ENCODE measurements at regions not wholly inside any gene's neighbourhood (a gene's known extent, or its start where the extent isn't known, plus 50 kb on each side); places are given as distances from the start of the nearest gene placed in this dataset.

- DNase-seq (ENCODE audit: low spot score) (no peak), ATAC-seq (no peak)
- Histone ChIP-seq H3K79me2 (replicated peaks; ENCODE audit: insufficient read depth) (no peaks in the 10 kb centered on the region), H2AFZ (no peak overlapping the region), H3F3A (replicated peaks; ENCODE audit: low read depth) (no peaks in the 10 kb centered on the region), H3K4me1 (ENCODE audit: insufficient read depth) (no peaks in the 10 kb centered on the region), H3K4me2 (no peak overlapping the region), H3K9me2 (ENCODE audit: insufficient read depth) (peaks cover 8% of the 10 kb centered on the region), H3K27ac (ENCODE audit: low read depth) (no peak overlapping the region), H3K4me3 (no peak overlapping the region), H3K27me3 (ENCODE audit: insufficient read depth) (no peaks in the 10 kb centered on the region), H4K20me1 (replicated peaks; ENCODE audit: insufficient read depth) (no peaks in the 10 kb centered on the region), H3K36me3 (ENCODE audit: insufficient read depth) (no peaks in the 10 kb centered on the region)
- Mint-ChIP-seq H3K36me3 (ENCODE audit: low read depth) (no peaks in the 10 kb centered on the region), H3K9me3 (no peaks in the 10 kb centered on the region), H3K4me1 (no peaks in the 10 kb centered on the region), H3K27ac (no peak overlapping the region), H3K27me3 (ENCODE audit: insufficient read depth, low read depth, poor library complexity) (peaks cover 3% of the 10 kb centered on the region), H3K4me3 (no peak overlapping the region)
- TF ChIP-seq EZH2 (IDR thresholded peaks at IDR 0.05; ENCODE audit: low read depth, unreplicated experiment), result no peak
- TF ChIP-seq CREB1 (CRISPR knock-in tag; IDR thresholded peaks at IDR 0.05; ENCODE audit: low read depth), result no peak
- TF ChIP-seq EZH2phosphoT487 (IDR thresholded peaks at IDR 0.05; ENCODE audit: unreplicated experiment), result no peak
- TF ChIP-seq REST (IDR thresholded peaks at IDR 0.05; ENCODE audit: unreplicated experiment), result no peak
- TF ChIP-seq JUNB (IDR thresholded peaks at IDR 0.05; ENCODE audit: unreplicated experiment), result no peak
- no peak for TF ChIP-seq ZNF114 (CRISPR knock-in tag; IDR thresholded peaks at IDR 0.05)
- no peak for TF ChIP-seq POLR2AphosphoS5 (IDR thresholded peaks at IDR 0.05; ENCODE audit: low read depth)
- TF ChIP-seq STAT1 (IDR thresholded peaks at IDR 0.05; ENCODE audit: unreplicated experiment), result no peak
- no peak for TF ChIP-seq ZNF331 (CRISPR knock-in tag; IDR thresholded peaks at IDR 0.05; ENCODE audit: low read depth)
- no peak for TF ChIP-seq CTCF (conservative IDR thresholded peaks at IDR 0.05; ENCODE audit: low read depth in 2 of 2)
- TF ChIP-seq ETS1 (IDR thresholded peaks at IDR 0.05), result no peak
- TF ChIP-seq ZNF462 (CRISPR knock-in tag; IDR thresholded peaks at IDR 0.05), result no peak
Observed at GRCh38 chr17:13741744-13742143, 140.0 kb upstream of the HS3ST3A1 start.

Measured in GM23338 (cell line).